HG03095 (cell line): ENCODE measurements at regions not wholly inside any gene's neighbourhood (a gene's known extent, or its start where the extent isn't known, plus 50 kb on each side); places are given as distances from the start of the nearest gene placed in this dataset.

Experiments used
- ATAC-seq: cut with Tn5 transposase; IDR thresholded peaks from one replicate; pipeline ENCODE4 v1.9.1; 2021; ENCODE audit warnings: moderate library complexity; ENCODE audit not compliant: unreplicated experiment

DNA sequence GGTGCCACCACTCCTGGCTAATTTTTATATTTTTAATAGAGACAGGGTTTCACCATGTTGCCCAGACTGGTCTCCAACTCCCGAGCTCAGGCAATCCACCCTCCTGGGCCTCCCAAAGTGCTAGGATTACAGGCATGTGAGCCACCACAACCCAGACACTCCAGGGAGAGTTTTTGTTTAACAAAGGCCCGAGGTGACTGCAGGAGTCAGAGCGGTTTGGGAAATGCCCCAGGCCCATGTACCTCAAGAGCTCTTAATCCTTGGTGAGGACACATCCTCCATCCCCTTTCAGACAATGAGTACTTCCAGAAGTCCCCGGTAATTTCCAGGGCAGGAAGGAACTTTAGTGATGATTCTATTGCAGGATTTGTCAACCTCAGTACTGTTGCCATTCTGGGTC lies 176.0 kb downstream of the ESRRB start:
- ATAC-seq: no peak

DNA sequence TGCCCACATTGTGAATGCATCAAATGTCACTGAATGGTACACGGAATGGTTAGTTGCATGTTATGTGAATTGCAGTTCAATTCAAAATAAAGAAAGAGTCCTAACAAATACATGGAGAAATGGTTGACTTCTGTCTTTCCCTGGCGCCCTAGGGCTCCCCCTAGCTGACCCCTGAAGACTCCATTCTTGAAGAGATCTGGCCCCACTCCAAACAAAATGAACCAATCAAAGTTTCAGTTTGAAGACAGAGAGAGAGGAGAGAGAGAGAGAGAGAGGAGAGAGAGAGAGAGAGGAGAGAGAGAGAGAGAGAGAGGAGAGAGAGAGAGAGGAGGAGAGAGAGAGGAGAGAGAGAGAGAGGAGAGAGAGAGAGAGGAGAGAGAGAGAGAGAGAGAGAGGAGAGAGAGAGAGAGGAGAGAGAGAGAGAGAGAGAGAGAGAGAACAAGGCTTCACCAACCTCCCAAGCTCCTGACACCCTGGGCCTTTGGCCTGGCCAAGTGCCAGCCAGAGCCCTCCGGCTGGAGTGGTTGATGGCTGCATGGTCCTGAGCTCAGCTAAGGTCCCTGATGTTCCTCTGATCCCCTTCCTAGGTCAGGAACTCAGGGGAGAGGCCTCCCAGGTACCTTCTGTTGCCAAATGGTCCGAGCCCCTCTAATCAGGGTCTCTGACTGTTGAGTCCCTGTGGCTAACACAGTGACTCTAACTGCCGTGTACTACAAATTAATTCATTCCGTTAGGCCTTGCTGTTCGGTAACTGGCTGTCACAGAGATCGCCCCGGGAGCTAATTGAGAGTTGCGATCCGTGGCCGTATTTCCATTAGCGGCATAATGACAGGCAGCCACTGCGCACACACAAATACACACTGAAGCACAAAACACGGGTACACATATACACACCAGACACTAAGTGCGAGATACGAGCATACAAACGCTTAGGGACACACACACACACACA lies 188.8 kb downstream of the ESRRB start:
- no peak for ATAC-seq

DNA sequence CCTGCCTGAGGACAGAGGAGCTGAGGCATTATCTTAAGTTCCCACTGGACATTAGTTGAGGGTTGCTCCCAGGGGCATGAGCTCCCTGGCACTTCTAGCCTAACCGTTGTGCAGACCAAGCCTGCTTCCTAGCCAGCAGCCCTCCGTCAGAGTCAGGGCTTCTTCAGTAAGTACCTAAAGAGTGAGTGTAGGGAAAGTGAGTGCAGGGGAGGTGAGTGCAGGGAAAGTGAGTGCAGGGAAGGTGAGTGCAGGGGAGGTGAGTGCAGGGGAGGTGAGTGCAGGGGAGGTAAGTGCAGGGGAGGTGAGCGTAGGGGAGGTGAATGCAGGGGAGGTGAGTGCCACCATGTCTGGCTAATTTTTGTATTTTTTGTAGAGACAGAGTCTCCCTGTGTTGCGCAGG lies 190.5 kb downstream of the ESRRB start:
- ATAC-seq: no peak

DNA sequence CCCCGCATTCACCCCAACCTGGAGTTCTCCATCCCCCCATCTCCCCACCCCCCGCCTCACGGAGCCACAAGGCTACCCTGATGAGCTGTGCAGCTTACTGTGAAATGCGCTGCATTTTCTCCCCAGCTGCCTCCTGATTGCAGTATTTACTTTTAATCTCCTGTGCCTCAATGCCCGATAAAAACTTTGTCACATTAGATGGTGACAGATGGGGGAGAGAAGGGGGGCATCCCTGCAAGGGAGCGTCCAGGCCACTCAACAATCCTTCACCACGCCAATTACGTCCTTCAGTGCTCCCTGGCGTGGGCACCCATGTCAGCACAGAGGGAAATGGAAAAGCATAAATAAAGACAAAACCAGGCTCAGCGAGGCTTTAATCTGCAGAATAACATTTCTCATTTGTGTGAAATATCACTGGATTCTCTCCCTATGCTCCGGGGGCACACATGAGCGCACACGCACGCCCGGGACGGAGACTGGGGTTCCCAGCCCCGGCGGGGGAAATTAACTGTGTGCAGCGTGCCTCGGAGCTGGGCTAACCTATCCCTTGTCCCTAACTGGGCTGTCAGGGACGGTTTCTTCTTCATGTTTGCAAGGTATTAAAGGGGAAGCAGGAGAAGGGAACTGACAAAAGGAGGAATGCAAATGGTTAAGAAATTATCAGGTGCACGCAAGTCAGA lies 186.7 kb upstream of the VASH1 start:
- ATAC-seq: no peak

DNA sequence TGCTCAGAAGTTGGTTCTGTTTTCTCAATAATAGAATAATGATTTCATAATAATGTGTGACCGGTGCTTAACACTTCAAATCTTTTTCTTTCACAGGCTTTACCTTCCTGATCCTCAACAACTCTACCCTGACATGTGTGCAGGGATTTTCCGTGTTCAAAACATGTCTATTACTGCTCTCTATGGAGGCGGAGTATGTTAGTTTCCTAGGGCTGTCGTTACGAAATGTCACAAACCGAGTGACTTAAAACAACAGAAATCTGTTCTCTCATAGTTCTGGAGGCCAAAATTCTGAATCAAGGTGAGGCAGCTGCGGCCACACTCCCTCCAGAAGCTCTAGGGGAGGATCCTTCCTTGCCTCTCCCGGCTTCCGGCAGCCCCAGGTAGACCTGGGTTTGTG lies 186.2 kb upstream of the VASH1 start:
- ATAC-seq: no peak

DNA sequence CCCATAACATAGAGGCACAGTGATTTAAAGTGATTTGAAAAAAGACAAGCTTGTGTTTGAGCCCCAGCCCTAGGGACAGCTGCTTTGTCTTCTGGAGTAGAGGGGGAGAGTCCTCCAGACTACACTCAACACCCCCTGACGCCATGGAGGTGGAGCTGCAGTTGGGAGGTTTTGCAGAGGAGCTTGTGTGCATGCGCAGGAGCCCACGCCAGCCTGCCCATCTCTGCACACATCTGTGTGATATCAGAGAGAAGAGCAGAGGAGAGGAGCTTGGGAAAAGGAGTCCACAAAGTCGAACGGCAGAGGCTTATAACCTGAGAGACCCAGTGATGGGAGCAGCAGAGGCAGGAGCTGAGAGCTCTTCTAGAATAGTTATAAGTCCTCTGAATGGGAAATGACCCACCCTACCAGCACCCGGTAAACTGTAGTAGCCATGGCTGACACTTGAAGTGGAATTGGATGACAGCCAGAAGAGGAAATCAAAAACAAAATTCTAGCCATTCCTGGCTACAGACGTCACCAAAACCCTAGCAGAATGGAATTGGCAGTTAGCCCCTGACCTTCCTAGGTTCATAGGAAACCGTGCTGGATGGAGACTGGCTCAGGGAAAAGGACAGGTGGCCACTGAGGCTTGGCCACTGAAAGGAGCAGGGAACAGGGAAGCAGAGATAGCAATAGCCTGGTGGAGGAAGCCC lies 185.1 kb upstream of the VASH1 start:
- no peak for ATAC-seq

DNA sequence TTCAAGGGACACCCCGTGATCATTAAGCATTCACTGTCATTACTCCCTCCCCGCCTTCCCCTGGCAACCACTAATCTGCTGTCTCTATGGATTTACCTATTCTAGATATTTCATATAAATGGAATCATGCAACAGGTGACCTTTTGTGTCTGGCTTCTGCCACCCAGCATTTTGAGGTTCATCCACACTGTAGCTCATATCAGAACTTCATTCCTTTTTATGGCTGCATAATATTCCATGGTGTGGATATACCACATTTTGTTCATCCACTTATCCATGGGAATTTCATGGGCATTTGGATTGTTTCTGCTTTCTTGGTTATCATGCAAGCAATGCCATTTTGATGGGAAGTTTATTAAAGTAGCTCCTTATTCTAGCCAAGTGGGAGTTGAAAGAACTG lies 184.2 kb upstream of the VASH1 start:
- no peak for ATAC-seq

DNA sequence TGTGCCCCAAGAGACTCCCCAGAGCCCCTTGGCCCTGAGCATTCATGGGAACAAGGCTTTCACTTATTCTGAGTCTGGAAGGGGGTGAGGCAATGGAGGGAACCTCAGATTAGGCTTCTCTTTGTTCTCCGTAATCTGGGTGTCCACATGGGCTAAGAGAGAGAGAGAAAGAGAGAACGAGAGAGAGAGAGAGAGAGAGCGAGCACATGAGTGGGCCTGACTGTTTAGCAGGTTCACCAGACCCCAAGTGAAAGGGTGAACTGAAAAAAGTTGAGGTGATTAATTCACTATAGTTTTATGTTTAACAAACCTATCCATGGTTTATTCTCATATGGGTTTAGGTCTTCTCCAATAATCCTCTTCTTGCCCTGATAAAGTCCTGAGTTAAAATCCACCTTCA lies 183.4 kb upstream of the VASH1 start:
- no peak for ATAC-seq

- ATAC-seq: no peak
Observed at GRCh38 chr14:76580399-76580798, 180.9 kb upstream of the VASH1 start.

DNA sequence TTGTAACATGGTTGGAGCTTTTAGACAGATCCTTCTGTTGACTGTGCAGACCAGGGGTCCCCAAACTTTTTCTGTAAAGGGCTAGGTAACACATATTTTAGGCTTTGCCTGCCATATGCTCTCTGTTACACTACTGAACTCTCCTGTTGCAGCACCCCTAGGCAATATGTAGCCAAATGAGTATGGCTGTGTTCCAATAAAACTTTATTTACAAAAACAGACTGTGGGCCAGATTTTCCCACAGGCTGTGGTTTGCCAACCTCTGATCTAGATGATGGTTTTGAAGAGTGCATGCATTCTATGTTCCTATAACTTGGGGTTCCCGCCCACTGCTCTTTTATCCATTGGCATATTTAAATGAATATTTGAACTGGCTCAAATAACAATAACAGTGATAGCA lies 180.3 kb upstream of the VASH1 start:
- ATAC-seq: no peak

- ATAC-seq: no peak
Observed at GRCh38 chr14:76581592-76581991, 179.7 kb upstream of the VASH1 start.

- no peak for ATAC-seq
Observed at GRCh38 chr14:76582447-76582846, 178.8 kb upstream of the VASH1 start.

DNA sequence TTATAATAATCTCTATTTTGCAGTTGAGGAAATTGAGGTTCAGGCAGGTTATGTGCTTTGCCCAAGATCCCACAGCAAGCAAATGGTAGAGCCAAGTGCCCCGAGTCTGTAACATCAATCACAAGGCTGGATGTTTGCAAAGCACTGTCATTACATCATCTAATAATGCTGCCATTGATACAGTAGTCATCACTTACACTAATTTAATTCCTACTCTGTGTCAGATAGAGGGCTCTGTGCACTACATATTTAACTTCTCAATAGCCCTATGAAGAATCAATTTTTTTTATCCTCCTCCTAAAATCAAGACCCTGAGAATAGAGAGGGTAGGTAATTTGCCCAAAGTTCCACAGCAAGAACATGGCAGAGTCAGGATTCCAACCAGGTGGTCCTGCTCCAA lies 178.1 kb upstream of the VASH1 start:
- ATAC-seq: no peak

DNA sequence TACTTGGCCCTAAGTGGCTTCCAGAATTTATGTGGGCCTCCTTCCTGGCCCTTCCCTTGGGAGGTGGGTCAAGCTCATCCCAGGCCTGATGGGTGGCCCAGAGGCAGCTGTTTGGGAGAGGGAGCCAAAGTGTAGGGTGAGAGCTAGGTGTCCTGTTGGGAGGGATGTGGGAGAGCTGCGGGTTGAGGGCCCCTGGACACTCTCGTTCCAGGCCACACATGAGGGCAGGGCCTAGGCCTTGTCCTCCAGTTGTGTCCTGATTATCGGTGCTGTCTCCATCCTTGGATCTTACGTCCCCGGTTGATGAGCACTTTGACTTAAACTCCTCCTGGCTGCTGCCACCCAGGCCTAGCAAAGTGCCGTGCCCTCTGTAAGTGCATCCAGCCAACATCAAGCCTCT lies 177.5 kb upstream of the VASH1 start:
- no peak for ATAC-seq

DNA sequence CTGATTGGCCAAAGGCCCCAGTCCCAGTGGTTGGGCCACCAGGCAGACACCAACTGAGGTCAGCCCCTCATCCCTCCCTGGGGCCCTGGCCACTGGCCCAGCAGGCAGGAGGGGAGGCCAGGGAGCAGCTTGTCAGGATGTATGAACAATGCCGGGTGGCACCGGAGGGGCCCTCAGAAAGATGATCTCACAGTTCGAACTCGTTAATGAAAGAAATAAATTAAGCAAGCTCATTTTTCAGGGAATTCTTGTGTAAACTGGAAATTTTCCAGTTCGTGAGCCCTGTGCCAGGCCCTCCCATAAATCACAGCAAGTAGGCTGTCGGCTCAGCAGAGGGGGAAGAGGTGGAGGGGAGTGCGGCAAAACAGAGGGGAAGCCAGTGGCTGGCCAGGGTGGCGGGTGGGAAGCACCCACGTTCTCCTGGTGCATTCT lies 177.0 kb upstream of the VASH1 start:
- no peak for ATAC-seq

GRCh38 chr14:76585616-76586015 lies 175.7 kb upstream of the VASH1 start:
- no peak for ATAC-seq

DNA sequence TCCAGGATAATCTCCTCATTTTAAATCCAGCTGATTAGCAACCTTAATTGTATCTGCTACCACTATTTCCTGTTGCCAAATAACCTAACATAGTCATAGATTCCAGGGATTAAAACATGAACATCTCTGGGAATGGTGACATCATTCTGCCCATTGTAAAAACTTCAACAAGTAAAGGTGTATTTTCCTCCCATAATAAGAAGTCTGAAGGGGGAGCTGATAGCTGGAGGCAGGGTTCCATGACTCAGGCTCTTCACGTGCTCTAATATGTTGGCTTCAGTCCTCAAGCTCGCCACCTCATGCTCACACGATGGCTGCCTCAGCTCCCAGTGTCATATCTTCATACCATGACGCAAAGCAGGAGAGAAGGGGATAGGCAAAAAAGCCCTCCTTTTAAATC lies 172.0 kb upstream of the VASH1 start:
- ATAC-seq: no peak

GRCh38 chr14:76591266-76591665 lies 170.0 kb upstream of the VASH1 start:
- ATAC-seq: no peak

- ATAC-seq: no peak
Observed at GRCh38 chr14:76595266-76595665, 166.0 kb upstream of the VASH1 start.

- no peak for ATAC-seq
Observed at GRCh38 chr14:76597387-76597786, 163.9 kb upstream of the VASH1 start.

DNA sequence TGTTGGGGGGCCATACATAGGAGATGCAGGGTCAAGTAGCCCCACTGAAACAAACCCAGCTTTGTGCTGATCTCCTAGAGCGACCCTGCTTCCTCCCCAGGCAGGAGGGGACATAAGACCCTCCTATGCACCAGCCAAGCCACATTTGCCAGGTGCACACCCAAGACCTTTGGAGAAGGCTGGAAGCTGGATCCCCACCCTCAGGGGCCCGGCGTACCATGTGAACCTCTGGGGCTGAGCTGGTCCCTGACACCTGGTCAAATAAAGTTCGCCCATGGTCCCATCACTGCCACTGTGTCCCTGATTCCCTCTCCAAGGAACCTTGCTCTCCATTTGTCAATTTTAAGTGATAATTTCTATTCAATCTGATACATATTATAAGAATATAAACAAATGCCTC lies 162.1 kb upstream of the VASH1 start:
- no peak for ATAC-seq
